LNCaP clone FGC (cell line): ENCODE measurements at regions not wholly inside any gene's neighbourhood (a gene's known extent, or its start where the extent isn't known, plus 50 kb on each side); places are given as distances from the start of the nearest gene placed in this dataset.

Source experiments
- DNase-seq: peaks from one replicate; pipeline ENCODE4 v3.0.0-alpha.2; 2011; ENCODE audit warnings: low read depth
- H3K4me3 ChIP-seq: 2 replicates; pipeline ENCODE4 v1.5.1; 2011; ENCODE audit warnings: mild to moderate bottlenecking, low read depth, low read length, control low read depth
- TF ChIP-seq, protein P1 (sequence below): IDR thresholded peaks from 2 replicates; pipeline ENCODE4 v1.5.1; 2012; ENCODE audit warnings: mild to moderate bottlenecking; ENCODE audit not compliant: control insufficient read depth, insufficient read depth; ENCODE audit errors: extremely low read depth

DNA sequence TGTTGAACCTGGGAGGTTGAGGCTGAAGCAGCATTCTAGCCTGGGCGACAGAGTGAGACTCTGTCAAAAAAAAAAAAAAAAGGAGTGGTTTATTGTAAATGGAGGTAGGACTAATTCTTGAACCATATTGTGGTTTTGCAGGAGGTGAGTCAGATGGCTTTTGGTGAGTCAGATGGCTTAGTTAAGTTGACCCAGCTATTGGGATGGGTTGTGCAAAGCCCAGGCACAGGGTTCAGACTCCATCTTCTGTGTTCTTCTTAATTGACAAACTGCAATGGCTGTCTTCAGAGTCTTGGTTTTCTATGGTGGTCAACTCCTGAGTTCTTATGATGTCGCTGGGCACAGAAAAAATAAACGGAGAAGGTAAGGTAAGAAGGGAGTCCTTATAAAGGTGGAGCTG is 182.7 kb downstream of the ADAMTS15 start:
- TF ChIP-seq, protein P1, sequence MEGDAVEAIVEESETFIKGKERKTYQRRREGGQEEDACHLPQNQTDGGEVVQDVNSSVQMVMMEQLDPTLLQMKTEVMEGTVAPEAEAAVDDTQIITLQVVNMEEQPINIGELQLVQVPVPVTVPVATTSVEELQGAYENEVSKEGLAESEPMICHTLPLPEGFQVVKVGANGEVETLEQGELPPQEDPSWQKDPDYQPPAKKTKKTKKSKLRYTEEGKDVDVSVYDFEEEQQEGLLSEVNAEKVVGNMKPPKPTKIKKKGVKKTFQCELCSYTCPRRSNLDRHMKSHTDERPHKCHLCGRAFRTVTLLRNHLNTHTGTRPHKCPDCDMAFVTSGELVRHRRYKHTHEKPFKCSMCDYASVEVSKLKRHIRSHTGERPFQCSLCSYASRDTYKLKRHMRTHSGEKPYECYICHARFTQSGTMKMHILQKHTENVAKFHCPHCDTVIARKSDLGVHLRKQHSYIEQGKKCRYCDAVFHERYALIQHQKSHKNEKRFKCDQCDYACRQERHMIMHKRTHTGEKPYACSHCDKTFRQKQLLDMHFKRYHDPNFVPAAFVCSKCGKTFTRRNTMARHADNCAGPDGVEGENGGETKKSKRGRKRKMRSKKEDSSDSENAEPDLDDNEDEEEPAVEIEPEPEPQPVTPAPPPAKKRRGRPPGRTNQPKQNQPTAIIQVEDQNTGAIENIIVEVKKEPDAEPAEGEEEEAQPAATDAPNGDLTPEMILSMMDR, result no peak
- no peak overlapping the region for H3K4me3 ChIP-seq
- no peak for DNase-seq

DNA sequence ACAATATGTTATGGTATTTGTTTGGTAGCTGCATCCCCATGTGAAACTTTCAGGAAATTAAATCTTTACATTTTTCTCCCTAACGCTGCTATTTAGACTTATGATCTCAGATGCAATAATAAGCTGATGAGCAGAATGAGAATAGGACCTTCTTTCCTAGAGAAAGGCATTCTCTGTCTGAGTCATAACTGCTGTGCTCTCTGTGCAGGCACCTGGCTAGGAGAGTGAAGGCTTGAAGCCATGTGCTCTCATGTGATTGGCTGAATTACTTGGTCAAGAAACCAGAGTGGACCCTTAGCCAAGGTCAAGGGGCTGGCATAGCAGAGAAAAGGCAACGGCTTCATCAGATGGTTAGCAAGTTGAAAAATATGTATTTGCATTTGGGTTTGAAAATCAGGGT is 185.0 kb downstream of the ADAMTS15 start:
- no peak for DNase-seq
- no peak overlapping the region for H3K4me3 ChIP-seq
- TF ChIP-seq, protein P1, result no peak

DNA sequence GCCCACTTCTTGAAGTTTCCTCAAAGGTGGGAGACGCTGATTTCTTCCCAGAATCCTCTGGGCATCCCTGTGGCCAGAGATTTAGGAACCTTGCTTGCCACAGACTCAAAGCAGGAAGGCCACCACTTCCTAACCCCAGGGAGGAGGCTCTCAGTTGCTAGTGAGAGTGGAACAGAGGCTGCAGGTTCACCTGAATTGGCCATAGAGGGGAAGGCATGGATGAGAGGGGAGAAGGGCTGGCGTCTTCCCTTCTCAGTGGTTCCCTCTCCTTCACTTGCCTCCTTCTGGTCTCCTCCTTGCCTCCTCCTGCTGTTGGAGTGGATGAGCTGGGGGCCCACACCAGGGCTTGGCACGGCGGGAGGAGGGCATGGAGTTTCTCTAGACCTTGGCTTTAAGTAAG is 185.7 kb downstream of the ADAMTS15 start:
- TF ChIP-seq, protein P1, result no peak
- H3K4me3 ChIP-seq, result no peak overlapping the region

DNA sequence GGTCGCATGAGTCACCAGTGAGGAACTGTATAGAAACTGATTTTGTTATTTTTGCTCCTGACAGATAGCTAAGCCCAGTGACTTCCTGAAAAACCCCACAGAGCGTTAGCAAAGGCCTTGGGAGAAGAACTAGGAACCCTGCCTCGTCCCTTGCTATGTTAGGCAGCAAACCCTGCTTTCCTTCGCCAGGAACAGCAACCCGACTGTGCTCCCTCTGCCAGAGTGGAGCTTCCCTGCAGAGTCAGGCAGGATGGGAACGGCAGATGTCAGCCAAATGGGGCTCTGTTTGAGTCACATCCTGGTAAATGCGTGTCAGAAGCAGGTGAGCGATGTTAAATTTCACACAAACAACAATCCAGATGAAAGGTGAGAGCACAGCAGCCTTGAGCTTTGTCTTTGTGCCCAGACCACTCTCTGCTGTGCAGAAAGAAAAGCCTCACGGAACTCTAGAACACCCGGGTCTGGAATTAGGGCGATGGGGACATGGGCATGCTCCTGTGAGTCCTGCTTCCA is 186.6 kb downstream of the ADAMTS15 start:
- H3K4me3 ChIP-seq, result no peak overlapping the region
- no peak for DNase-seq
- TF ChIP-seq, protein P1, result no peak

More for the DNA sequence above, 185.7 kb downstream of the ADAMTS15 start:
- DNase-seq, result no peak

DNA sequence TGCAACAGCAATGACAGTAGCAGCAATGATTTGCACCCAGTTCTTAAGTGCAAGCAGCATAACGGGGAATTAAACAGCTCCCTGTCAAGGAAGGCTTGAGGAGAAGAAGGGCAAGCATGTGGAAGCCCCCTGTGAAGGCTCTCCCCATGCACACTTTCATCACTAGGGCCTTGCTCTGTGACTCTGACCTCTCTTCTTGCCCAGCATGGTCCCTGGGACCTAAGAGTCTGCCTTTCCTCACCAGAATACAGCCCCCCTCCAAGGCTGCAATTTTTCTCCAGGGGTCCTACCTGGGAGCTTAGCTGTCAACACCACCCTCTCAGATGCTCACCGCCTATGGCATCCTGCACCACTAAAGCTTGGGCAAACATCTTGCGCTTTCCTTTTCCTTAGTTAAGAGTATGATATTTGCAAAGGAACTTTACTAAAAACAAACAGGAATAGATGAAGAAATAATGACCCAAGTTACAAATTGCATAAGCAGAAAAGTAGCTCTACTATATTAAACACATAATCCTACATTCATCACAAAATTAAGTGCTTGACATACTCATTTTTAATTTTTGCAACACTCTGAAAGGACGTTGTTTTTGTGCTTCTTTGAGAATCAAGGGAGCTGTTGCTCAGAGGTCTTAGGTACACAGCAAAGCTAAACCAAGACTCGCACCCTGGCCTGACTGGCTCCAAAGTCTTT is 187.6 kb downstream of the ADAMTS15 start:
- H3K4me3 ChIP-seq, result no peak overlapping the region
- TF ChIP-seq, protein P1, result no peak
- DNase-seq, result no peak

DNA sequence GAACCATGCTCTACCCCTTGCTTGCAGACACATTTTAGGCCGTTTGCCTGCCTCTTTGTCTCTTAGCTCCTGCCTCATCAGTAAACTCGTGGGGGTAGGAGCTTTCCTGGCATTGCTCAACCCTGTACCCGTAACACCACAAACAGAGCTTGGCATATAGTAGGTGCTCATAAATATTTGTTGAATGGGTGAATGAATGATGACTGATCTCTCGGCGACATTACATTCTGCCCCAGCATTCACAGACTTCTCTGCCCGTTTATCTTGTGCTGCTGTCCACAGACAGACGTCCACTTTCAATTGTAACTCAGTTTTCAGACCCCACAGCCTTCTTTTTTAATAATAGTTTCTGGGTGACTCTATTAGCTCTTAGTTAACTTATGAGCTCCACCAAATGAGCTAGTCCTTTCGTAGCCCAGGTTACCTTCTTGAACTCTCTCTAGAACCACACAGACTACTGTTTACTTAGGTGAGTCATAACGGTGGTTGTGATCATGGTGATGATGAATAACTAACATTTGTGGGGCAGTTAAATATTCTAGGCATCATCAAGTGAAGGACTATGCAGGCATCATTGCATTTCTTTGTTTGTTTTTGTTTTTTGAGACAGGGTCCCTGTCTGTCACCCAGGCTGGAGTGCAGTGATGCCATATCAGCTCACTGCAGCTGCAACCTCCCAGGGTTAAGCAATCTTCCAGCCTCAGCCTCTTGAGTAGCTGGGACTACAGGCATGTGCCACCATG is 188.4 kb downstream of the ADAMTS15 start:
- TF ChIP-seq, protein P1, result no peak
- no peak overlapping the region for H3K4me3 ChIP-seq
- DNase-seq, result peak; percentile 67

DNA sequence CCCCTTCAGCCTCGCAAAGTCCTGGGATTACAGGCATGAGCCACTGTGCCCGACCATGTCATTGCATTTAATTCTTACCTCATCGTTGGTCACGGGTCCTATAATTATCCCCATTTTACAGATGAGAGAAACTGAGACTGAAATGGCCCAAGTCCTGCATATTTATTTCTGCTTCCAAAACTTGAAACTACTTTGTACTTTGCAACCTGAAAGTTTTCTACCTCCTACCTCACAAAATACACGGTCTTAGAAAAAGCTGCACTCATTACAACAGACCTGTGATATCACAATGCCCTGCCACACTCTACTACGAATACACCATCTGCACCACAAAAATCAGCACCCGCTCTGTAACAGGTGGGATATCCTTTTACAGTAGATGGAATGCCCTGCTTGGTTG is 189.1 kb downstream of the ADAMTS15 start:
- TF ChIP-seq, protein P1, result no peak

More for the DNA sequence above, 189.1 kb downstream of the ADAMTS15 start:
- DNase-seq, result no peak
- no peak overlapping the region for H3K4me3 ChIP-seq
